RWPE1 (cell line): ENCODE measurements at regions not wholly inside any gene's neighbourhood (a gene's known extent, or its start where the extent isn't known, plus 50 kb on each side); places are given as distances from the start of the nearest gene placed in this dataset.

ENCODE experiments used
- CTCF ChIA-PET: fragments of 350-600 bp; sonication (Branson Sonifier 250); formaldehyde crosslinking; extraction: SDS; loops from one replicate; lab custom pipeline; 2021; lab: Yijun Ruan, JAX
- POLR2A ChIA-PET: fragments of 400-600 bp; formaldehyde crosslinking; extraction: SDS; loops from one replicate; lab custom pipeline; 2020; ENCODE audit warnings: antibody characterized with exemption; ENCODE audit not compliant: low non-redundant PET; lab: Yijun Ruan, JAX
- DNase-seq: peaks from one replicate; pipeline ENCODE4 v3.0.0; 2012; ENCODE audit warnings: low spot score
- H3K27ac ChIP-seq: fragments of 450-650 bp; 2 replicates; pipeline ENCODE4 v1.5.1; 2017
- CTCF ChIP-seq: fragments of 450-650 bp; conservative IDR thresholded peaks from 2 replicates; pipeline ENCODE4 v1.5.1; 2017; ENCODE audit warnings: low read depth, mild to moderate bottlenecking

- no peak for DNase-seq
- CTCF ChIA-PET = no interaction called here
- POLR2A ChIA-PET = no interaction called here
- no peak for TF ChIP-seq CTCF
- H3K27ac ChIP-seq = no peak overlapping the region
These were observed 489.9 kb downstream of the NXPH1 start for GRCh38 chr7:8923164-8923806.

- no peak for TF ChIP-seq CTCF
- POLR2A ChIA-PET = no interaction called here
- no peak overlapping the region for H3K27ac ChIP-seq
- CTCF ChIA-PET = no interaction called here
- DNase-seq = no peak
These were observed 498.7 kb downstream of the NXPH1 start for GRCh38 chr7:8931906-8932646.

GRCh38 chr7:8932751-8933150 lies 499.3 kb downstream of the NXPH1 start:
- DNase-seq = no peak
- H3K27ac ChIP-seq = no peak overlapping the region
- CTCF ChIA-PET = no interaction called here
- POLR2A ChIA-PET = no interaction called here
- no peak for TF ChIP-seq CTCF

- CTCF ChIA-PET = no interaction called here
- no peak for TF ChIP-seq CTCF
- POLR2A ChIA-PET = no interaction called here
These were observed 503.8 kb downstream of the NXPH1 start for GRCh38 chr7:8937204-8937603.

GRCh38 chr7:8938044-8938805 lies 504.8 kb downstream of the NXPH1 start:
- DNase-seq = no peak
- ChIA-PET POLR2A (no interaction called here), CTCF (no interaction called here)
- no peak overlapping the region for H3K27ac ChIP-seq
- no peak for TF ChIP-seq CTCF

More at GRCh38 chr7:8937204-8937603, 503.8 kb downstream of the NXPH1 start:
- no peak for DNase-seq
- no peak overlapping the region for H3K27ac ChIP-seq

GRCh38 chr7:8939446-8939845 lies 506.0 kb downstream of the NXPH1 start:
- no peak overlapping the region for H3K27ac ChIP-seq
- ChIA-PET CTCF (interaction anchor here (0.6 kb wide), 1 partner anchor 129 kb away, joined by 3 read pairs; no protein-coding TSS in a partner anchor), POLR2A (no interaction called here)
- no peak for DNase-seq
- no peak for TF ChIP-seq CTCF
